HepG2 (cell line): ENCODE measurements at regions not wholly inside any gene's neighbourhood (a gene's known extent, or its start where the extent isn't known, plus 50 kb on each side); places are given as distances from the start of the nearest gene placed in this dataset.

Experiments
- ATAC-seq: fragments of 200-7000 bp; cut with Tn5 transposase; 3 replicates; pipeline ENCODE4 v1.9.1; 2020; ENCODE audit warnings: mild to moderate bottlenecking, moderate library complexity
- BruUV-seq: library from RNA; stranded (reverse); fragments of 400-500 nt; replicated peaks from 2 replicates; lab custom pipeline; 2021; lab: Mats Ljungman, UMichigan
- CTCF ChIA-PET: fragments of 300-600 bp; formaldehyde crosslinking; extraction: SDS; loops from one replicate; lab custom pipeline; 2021; ENCODE audit warnings: low total read pairs, inconsistent platforms, low intra/inter-chr PET ratio; lab: Yijun Ruan, JAX
- POLR2A ChIA-PET: fragments of 350-600 bp; sonication (Branson Sonifier 250); formaldehyde crosslinking; loops from one replicate; lab custom pipeline; 2020; ENCODE audit warnings: antibody characterized with exemption, inconsistent platforms; lab: Yijun Ruan, JAX
- DNase-seq: peaks from one replicate; pipeline ENCODE4 v3.0.0-alpha.2; 2015; ENCODE audit warnings: low spot score
- FAIRE-seq: peaks from 3 replicates; lab custom pipeline; 2011; peaks lifted over from hg19 to GRCh38; lab: Jason Lieb, UNC
- H2AFZ ChIP-seq: one replicate; pipeline ENCODE4 v1.6.1; 2011; ENCODE audit warnings: low read length, inconsistent platforms
- H3K27ac ChIP-seq: fragments of 300-600 bp; 3 replicates; pipeline ENCODE4 v1.8.0; 2011; ENCODE audit warnings: mixed run types, mild to moderate bottlenecking, mixed read lengths, low read length, inconsistent platforms; ENCODE audit not compliant: insufficient read depth; ENCODE audit errors: extremely low read length
- H3K27me3 ChIP-seq, 2 experiments: fragments of 200-600 bp in 1 of 2; 2 replicates in 1 of 2; 3 replicates in 1 of 2; pipeline versions ENCODE4 v1.6.0 to v1.8.0; 2011; ENCODE audit warnings: low read length in 2 of 2, mild to moderate bottlenecking in 2 of 2, moderate library complexity in 2 of 2, inconsistent platforms in 1 of 2; ENCODE audit not compliant: insufficient read depth in 2 of 2, control insufficient read depth in 1 of 2
- H3K36me3 ChIP-seq, 2 experiments: fragments of 200-600 bp in 1 of 2; replicated peaks in 1 of 2; 2 replicates in 1 of 2; 3 replicates in 1 of 2; pipeline versions ENCODE4 v1.5.1 to v1.8.0; 2011; ENCODE audit warnings: low read length in 2 of 2, inconsistent platforms in 1 of 2; ENCODE audit not compliant: insufficient read depth in 2 of 2, control insufficient read depth in 1 of 2
- H3K4me1 ChIP-seq: 2 replicates; pipeline ENCODE4 v1.5.1; 2012; ENCODE audit warnings: low read length, inconsistent platforms; ENCODE audit not compliant: insufficient read depth
- H3K4me2 ChIP-seq: 2 replicates; pipeline ENCODE4 v1.6.0; 2011; ENCODE audit warnings: low read depth, low read length, inconsistent platforms
- H3K4me3 ChIP-seq, 3 experiments: fragments of 200-600 bp in 1 of 3; sonication (generic), shearing (Covaris generic) in 1 of 3; replicated peaks in 1 of 3; 2 replicates each; pipeline ENCODE4 v1.5.1; 2011 to 2016; ENCODE audit warnings: low read length in 3 of 3, inconsistent platforms in 2 of 3, low read depth in 2 of 3, mild to moderate bottlenecking in 2 of 3, control low read depth in 1 of 3, mixed read lengths in 1 of 3; ENCODE audit not compliant: insufficient read depth in 1 of 3
- H3K79me2 ChIP-seq: one replicate; pipeline ENCODE4 v1.6.1; 2011; ENCODE audit warnings: low read length, inconsistent platforms; ENCODE audit not compliant: insufficient read depth
- H3K9ac ChIP-seq: 2 replicates; pipeline ENCODE4 v1.6.0; 2011; ENCODE audit warnings: mild to moderate bottlenecking, low read depth, low read length, inconsistent platforms; ENCODE audit not compliant: insufficient read depth
- H3K9me3 ChIP-seq: 2 replicates; pipeline ENCODE4 v1.5.1; 2012; ENCODE audit warnings: mild to moderate bottlenecking, low read length
- H4K20me1 ChIP-seq: 2 replicates; pipeline ENCODE4 v1.6.0; 2011; ENCODE audit warnings: inconsistent platforms, mild to moderate bottlenecking, low read length, moderate library complexity; ENCODE audit not compliant: insufficient read depth
- GABPA ChIP-seq, 2 experiments: IDR thresholded peaks; 2 replicates each; pipeline ENCODE4 v1.6.1; 2011 to 2016; ENCODE audit warnings: low read depth in 2 of 2, low read length in 1 of 2, missing biosample characterization in 1 of 2, missing genetic modification characterization in 1 of 2
- KAT8 ChIP-seq: IDR thresholded peaks from 2 replicates; pipeline ENCODE4 v1.6.1; 2016; ENCODE audit warnings: missing genetic modification reagents, missing compliant biosample characterization
- MEF2D ChIP-seq: sonication (generic); formaldehyde crosslinking; IDR thresholded peaks from 2 replicates; pipeline ENCODE4 v1.5.1; 2020; ENCODE audit warnings: mild to moderate bottlenecking, missing genetic modification reagents
- MTA1 ChIP-seq: sonication (generic); formaldehyde crosslinking; IDR thresholded peaks from 2 replicates; pipeline ENCODE4 v1.4.0; 2020; ENCODE audit warnings: missing genetic modification reagents, mild to moderate bottlenecking, borderline replicate concordance
- NFE2 ChIP-seq: sonication (generic); formaldehyde crosslinking; IDR thresholded peaks from 2 replicates; pipeline ENCODE4 v1.4.0; 2020; ENCODE audit warnings: missing genetic modification reagents
- PHF8 ChIP-seq: sonication (generic); formaldehyde crosslinking; IDR thresholded peaks from 2 replicates; pipeline ENCODE4 v1.5.0; 2020; ENCODE audit warnings: missing genetic modification reagents
- SMAD1 ChIP-seq: sonication (generic); formaldehyde crosslinking; IDR thresholded peaks from 2 replicates; pipeline ENCODE4 v1.4.0; 2020; ENCODE audit warnings: missing genetic modification reagents, low read depth, mild to moderate bottlenecking, borderline replicate concordance
- ZFAT ChIP-seq: sonication (generic); formaldehyde crosslinking; conservative IDR thresholded peaks from 2 replicates; pipeline ENCODE4 v1.8.1; 2023; ENCODE audit warnings: missing genetic modification reagents, inconsistent platforms
- ZNF33B ChIP-seq: sonication (generic); formaldehyde crosslinking; IDR thresholded peaks from 2 replicates; pipeline ENCODE4 v1.5.1; 2020; ENCODE audit warnings: mild to moderate bottlenecking, missing genetic modification reagents
- ZNF383 ChIP-seq: sonication (generic); formaldehyde crosslinking; IDR thresholded peaks from 2 replicates; pipeline ENCODE4 v1.4.0; 2020; ENCODE audit warnings: missing genetic modification reagents, mild to moderate bottlenecking, borderline replicate concordance
- ZNF430 ChIP-seq: sonication (generic); formaldehyde crosslinking; IDR thresholded peaks from 2 replicates; pipeline ENCODE4 v1.9.0; 2021; ENCODE audit warnings: mild to moderate bottlenecking, missing genetic modification reagents
- ZNF543 ChIP-seq: sonication (generic); formaldehyde crosslinking; IDR thresholded peaks from 2 replicates; pipeline ENCODE4 v1.4.0; 2020; ENCODE audit warnings: mild to moderate bottlenecking, missing genetic modification reagents
- ZNF660 ChIP-seq: sonication (generic); formaldehyde crosslinking; IDR thresholded peaks from 2 replicates; pipeline ENCODE4 v1.5.1; 2020; ENCODE audit warnings: mild to moderate bottlenecking, low read depth, missing genetic modification reagents, borderline replicate concordance
- WGBS: methylation state at CpG from one replicate; pipeline ENCODE4 v1.1.6; 2017; ENCODE audit warnings: low lambda C conversion rate; 5-methylcytosine and 5-hydroxymethylcytosine counted together
- in situ Hi-C: cut with HindIII; loops from 2 replicates; pipeline ENCODE4 v1.10.0; 2017; ENCODE audit warnings: low pct_unique_long_range_greater_than_20kb; ENCODE audit not compliant: extremely low pct_ligation_motif_present
- intact Hi-C: fragments of 100-400 bp; cut with micrococcal nuclease; formaldehyde crosslinking; loops from one replicate; pipeline ENCODE4 v1.10.0; 2022; ENCODE audit not compliant: unreplicated experiment
- TF ChIP-seq, protein P1 (sequence below): sonication (generic); formaldehyde crosslinking; IDR thresholded peaks from 2 replicates; pipeline ENCODE4 v1.4.0; 2020; ENCODE audit warnings: missing genetic modification reagents
- TF ChIP-seq, protein P2 (sequence below): sonication (generic); formaldehyde crosslinking; IDR thresholded peaks from 2 replicates; pipeline ENCODE4 v1.4.0; 2020; ENCODE audit warnings: low read depth, missing genetic modification reagents
- TF ChIP-seq, protein P3 (sequence below): sonication (generic); formaldehyde crosslinking; IDR thresholded peaks from 2 replicates; pipeline ENCODE4 v1.4.0; 2020; ENCODE audit warnings: mild to moderate bottlenecking, low read depth, missing genetic modification reagents
- TF ChIP-seq, protein P4 (sequence below): sonication (generic); formaldehyde crosslinking; IDR thresholded peaks from 2 replicates; pipeline ENCODE4 v1.4.0; 2020; ENCODE audit warnings: missing genetic modification reagents

DNA sequence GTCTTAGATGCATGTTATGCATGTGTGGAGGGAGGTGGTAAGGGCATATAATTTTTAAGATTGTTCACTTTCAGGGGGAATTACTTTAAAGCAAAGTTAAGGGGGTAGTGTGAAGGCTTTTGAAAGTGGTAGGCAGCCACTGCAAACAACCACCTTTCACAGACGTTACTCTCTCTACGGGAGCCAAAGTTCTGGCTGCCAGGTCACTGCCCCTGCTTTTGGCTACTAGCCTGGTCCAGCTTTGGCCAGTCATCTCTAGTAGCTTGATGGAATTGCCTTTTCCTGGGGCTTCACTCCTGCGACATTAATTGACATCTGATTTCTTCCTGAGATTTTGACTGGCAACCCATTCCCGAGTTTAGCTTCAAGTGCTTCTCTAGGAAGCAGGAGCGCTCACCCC is 397.5 kb downstream of the CDH11 start (continued):
- TF ChIP-seq, protein P1, sequence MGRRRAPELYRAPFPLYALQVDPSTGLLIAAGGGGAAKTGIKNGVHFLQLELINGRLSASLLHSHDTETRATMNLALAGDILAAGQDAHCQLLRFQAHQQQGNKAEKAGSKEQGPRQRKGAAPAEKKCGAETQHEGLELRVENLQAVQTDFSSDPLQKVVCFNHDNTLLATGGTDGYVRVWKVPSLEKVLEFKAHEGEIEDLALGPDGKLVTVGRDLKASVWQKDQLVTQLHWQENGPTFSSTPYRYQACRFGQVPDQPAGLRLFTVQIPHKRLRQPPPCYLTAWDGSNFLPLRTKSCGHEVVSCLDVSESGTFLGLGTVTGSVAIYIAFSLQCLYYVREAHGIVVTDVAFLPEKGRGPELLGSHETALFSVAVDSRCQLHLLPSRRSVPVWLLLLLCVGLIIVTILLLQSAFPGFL (CRISPR knock-in tag) = no peak
- TF ChIP-seq SMAD1 (CRISPR knock-in tag) (no peak), ZNF33B (CRISPR knock-in tag) (no peak)

DNA sequence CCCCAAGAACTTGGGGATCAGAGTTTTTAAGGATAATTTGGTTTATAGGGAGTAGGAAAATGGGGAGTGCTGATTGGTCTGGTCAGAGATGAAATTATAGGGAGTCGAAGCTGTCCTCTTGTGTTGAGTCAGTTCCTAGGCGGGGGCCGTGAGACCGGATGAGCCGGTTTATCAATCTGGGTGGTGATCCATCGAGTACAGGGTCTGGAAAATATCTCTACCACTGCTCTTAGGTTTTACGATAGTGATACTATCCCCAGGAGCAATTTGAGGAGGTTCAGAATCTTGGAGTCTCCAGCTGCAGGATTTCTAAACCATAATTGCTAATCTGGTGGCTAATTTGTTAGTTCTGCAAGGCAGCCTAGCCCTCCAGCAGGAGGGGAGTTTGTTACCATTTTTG is 403.4 kb downstream of the CDH11 start:
- H3K79me2 ChIP-seq = no peaks in the 10 kb centered on the region
- in situ Hi-C loops = no loop called here
- FAIRE-seq (no peak), ATAC-seq (no peak), DNase-seq (no peak)
- no TSS peak for BruUV-seq
- 49% methylated on average over 6 of the region's 7 CpGs for WGBS
- H3K4me3 ChIP-seq = no peak overlapping the region
- ChIA-PET POLR2A (no interaction called here), CTCF (no interaction called here)
- peaks cover 83% of the 10 kb centered on the region for H3K9me3 ChIP-seq
- no peaks in the 10 kb centered on the region for H3K4me1 ChIP-seq
- H3K4me2 ChIP-seq = no peak overlapping the region
- no peaks in the 10 kb centered on the region for H3K36me3 ChIP-seq
- H3K9ac ChIP-seq = no peak overlapping the region
- H3K27ac ChIP-seq = no peak overlapping the region
- no peak overlapping the region for H2AFZ ChIP-seq
- no peaks in the 10 kb centered on the region for H3K27me3 ChIP-seq
- intact Hi-C loops = no loop called here
- no peaks in the 10 kb centered on the region for H4K20me1 ChIP-seq
- no peak for TF ChIP-seq ZFAT
- TF ChIP-seq, protein P2, sequence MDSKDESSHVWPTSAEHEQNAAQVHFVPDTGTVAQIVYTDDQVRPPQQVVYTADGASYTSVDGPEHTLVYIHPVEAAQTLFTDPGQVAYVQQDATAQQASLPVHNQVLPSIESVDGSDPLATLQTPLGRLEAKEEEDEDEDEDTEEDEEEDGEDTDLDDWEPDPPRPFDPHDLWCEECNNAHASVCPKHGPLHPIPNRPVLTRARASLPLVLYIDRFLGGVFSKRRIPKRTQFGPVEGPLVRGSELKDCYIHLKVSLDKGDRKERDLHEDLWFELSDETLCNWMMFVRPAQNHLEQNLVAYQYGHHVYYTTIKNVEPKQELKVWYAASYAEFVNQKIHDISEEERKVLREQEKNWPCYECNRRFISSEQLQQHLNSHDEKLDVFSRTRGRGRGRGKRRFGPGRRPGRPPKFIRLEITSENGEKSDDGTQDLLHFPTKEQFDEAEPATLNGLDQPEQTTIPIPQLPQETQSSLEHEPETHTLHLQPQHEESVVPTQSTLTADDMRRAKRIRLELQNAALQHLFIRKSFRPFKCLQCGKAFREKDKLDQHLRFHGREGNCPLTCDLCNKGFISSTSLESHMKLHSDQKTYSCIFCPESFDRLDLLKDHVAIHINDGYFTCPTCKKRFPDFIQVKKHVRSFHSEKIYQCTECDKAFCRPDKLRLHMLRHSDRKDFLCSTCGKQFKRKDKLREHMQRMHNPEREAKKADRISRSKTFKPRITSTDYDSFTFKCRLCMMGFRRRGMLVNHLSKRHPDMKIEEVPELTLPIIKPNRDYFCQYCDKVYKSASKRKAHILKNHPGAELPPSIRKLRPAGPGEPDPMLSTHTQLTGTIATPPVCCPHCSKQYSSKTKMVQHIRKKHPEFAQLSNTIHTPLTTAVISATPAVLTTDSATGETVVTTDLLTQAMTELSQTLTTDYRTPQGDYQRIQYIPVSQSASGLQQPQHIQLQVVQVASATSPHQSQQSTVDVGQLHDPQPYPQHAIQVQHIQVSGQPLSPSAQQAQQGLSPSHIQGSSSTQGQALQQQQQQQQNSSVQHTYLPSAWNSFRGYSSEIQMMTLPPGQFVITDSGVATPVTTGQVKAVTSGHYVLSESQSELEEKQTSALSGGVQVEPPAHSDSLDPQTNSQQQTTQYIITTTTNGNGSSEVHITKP (CRISPR knock-in tag) = no peak
- no peak for TF ChIP-seq ZNF660 (CRISPR knock-in tag)
- TF ChIP-seq GABPA (IDR thresholded peaks at IDR 0.05; ENCODE audit: low read depth, low read length) = no peak
- TF ChIP-seq GABPA (CRISPR knock-in tag; IDR thresholded peaks at IDR 0.05; ENCODE audit: low read depth) = no peak
- TF ChIP-seq ZNF543 (CRISPR knock-in tag) = no peak
- TF ChIP-seq NFE2 (CRISPR knock-in tag) = no peak
- TF ChIP-seq KAT8 (CRISPR knock-in tag) = no peak
- TF ChIP-seq ZNF383 = no peak
- TF ChIP-seq, protein P3, sequence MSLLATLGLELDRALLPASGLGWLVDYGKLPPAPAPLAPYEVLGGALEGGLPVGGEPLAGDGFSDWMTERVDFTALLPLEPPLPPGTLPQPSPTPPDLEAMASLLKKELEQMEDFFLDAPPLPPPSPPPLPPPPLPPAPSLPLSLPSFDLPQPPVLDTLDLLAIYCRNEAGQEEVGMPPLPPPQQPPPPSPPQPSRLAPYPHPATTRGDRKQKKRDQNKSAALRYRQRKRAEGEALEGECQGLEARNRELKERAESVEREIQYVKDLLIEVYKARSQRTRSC (CRISPR knock-in tag) = no peak
- TF ChIP-seq, protein P4, sequence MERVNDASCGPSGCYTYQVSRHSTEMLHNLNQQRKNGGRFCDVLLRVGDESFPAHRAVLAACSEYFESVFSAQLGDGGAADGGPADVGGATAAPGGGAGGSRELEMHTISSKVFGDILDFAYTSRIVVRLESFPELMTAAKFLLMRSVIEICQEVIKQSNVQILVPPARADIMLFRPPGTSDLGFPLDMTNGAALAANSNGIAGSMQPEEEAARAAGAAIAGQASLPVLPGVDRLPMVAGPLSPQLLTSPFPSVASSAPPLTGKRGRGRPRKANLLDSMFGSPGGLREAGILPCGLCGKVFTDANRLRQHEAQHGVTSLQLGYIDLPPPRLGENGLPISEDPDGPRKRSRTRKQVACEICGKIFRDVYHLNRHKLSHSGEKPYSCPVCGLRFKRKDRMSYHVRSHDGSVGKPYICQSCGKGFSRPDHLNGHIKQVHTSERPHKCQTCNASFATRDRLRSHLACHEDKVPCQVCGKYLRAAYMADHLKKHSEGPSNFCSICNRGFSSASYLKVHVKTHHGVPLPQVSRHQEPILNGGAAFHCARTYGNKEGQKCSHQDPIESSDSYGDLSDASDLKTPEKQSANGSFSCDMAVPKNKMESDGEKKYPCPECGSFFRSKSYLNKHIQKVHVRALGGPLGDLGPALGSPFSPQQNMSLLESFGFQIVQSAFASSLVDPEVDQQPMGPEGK (CRISPR knock-in tag) = no peak
- TF ChIP-seq MTA1 (CRISPR knock-in tag) = no peak
- TF ChIP-seq PHF8 (CRISPR knock-in tag) = no peak
- no peak for TF ChIP-seq ZNF430 (CRISPR knock-in tag)
- TF ChIP-seq MEF2D (CRISPR knock-in tag) = no peak
